ENCODE measurements at regions not wholly inside any gene's neighbourhood (a gene's known extent, or its start where the extent isn't known, plus 50 kb on each side); places are given as distances from the start of the nearest gene placed in this dataset.

GRCh38 chr7:49255054-49255453, 330.7 kb downstream of the CDC14C start:
- DNase-seq (ENCODE audit: low spot score) = no peak

- no peak for DNase-seq (ENCODE audit: low spot score)
Observed at GRCh38 chr7:49260538-49260937, 336.2 kb downstream of the CDC14C start.

DNA sequence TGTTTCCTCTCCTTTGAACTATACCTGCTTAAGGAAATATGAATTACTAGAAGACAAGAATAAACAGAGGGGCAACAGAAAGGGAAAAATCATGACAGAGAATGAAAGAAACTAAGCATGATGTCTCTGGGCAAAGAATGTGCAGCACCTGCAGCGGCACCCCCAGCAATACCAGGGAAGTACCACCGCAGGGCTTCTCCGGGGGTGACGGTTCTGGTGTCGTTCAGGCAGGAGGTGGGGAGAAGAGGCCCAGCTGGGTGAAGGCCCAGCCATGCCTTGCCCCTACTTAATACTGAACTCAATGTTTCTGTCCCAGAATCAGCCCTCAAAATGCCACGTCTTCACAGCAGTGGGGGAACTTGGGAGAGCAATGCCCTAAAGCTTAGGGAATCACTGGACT, 337.6 kb downstream of the CDC14C start:
- DNase-seq (ENCODE audit: low spot score) = no peak

GRCh38 chr7:49264530-49264929, 340.2 kb downstream of the CDC14C start:
- no peak for DNase-seq (ENCODE audit: low spot score)

- no peak for DNase-seq (ENCODE audit: low spot score)
Observed at GRCh38 chr7:49273897-49274296, 349.6 kb downstream of the CDC14C start.

DNA sequence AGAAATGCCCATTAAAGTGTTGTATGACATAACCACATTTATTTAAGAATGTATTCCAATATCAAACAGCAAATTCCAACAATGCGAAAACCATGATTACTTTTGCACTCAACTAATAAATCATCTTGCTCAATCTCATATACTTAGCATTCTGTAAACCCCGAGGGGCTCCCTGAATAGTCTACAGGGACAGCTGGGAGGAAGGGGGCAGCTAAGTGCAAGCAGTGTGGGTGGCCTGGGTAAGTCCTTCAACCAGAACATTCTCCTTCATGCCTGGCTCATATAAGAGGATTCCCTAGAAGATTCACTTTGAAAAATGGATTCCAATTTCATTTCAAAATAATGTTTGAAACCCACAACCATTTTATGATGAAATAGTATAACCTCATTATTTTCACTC, 355.5 kb downstream of the CDC14C start:
- no peak for DNase-seq (ENCODE audit: low spot score)

DNA sequence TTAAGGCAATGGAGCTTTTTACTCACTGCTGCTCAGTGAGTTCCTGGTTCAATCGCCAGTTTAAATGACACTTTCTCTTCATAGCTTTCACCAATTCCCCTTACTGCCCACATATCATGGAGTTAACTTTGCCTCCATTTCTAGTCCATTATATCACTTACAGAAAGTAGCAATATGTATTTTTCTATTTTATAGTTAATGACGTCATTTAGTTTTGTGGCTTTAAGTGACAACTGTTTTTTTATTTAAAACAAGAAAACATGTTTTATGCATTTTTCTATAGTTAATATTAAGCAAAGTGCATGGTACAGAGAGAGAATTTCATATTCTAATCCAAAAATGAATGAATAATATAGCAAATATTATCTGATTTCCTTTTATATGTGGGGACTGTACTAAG, 363.3 kb downstream of the CDC14C start:
- DNase-seq (ENCODE audit: low spot score) = no peak

DNA sequence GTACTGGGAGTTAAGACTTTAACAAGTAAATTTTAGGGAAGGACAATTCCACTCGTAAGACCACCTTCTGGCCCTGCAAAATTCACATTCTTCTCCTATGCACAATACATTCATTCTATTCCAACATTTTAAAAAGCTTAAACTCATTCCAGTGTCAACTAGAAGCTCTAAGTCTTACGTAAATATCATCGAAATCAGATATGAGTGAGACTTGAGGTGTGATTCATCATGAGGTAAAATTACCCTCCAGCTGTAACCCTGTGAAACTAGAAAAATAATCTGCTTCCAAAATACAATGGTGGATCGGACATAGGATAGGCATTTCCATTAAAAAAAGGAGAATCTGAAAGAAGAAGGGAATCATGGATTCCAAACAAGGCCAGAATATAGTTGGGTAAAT, 370.3 kb downstream of the CDC14C start:
- no peak for DNase-seq (ENCODE audit: low spot score)

DNA sequence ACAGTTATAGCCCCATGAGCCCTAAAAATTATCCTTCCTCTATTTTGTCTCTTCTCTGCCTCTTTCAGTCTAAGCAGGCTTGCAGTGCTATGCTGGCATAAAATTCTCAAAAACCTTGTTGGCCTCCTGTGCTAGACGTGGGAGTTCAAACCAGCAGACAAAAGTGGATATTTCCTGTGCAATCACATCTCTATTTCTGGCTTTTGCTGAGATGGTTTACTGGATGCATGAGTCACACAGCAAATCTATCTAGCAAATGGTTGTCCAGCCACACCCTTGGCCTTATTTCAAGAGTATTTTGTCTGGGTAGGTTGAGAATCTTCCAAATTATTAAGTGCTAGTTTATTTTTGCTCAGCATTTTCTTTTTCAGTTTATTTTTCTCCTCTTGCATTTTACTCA, 370.8 kb downstream of the CDC14C start:
- no peak for DNase-seq (ENCODE audit: low spot score)

DNA sequence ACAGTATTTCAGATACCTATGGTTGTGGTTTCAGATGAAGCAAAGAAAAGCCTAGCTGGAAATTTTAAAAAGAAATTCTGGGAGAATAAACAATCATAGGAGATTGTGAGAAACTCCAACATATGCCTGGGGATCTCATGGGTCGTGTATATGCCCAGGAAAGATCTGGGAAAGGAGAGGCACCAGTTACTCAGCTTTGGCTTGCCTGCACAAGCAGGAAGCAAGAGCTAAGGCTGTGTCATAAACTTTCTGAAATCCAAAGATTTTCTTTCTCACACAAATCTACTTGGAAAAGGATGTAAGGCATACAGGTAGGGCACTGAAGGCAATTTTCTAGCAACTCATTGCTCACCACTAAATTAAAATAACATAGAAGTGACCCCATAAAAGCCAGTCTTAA, 373.6 kb downstream of the CDC14C start:
- DNase-seq (ENCODE audit: low spot score) = no peak

DNA sequence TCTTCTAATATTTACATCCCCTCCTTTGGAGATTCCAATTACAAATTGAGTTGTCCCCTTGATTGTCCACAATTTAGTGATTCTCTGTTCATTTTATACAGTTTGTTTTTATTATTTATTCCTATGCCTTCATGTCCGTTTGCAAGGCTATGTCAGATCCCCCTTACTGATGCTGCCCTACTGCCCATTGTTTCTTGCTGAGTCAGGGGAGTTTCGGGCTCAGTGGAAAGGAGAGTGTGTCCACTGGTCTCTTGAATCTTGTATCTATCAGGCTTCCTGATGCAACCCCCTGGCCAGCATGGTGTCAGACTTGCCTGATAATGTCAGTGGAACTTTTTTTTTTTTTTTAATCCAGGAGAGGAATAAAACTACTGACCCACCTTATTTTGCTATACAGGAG, 384.4 kb downstream of the CDC14C start:
- no peak for DNase-seq (ENCODE audit: low spot score)

- no peak for DNase-seq (ENCODE audit: low spot score)
Observed at GRCh38 chr7:49320083-49320482, 395.7 kb downstream of the CDC14C start.

DNA sequence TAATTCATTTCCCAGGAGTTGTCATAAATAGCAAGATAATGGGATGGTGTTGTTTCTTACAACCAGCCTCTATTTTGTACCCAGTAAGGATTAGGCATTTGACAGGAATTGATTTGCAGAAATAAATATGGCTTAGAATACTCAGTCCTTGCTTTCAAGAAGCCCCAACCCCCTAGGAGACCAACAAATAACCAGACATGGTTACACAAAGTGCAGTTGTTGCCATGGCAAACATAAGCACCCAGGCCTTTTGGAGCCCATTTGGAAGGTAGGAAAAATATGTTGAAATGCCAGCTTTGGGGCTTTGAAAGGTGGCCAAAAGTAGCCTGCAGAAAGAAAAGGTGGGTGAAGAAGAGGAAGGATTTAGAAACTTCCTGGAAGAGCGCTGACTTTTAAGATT, 397.5 kb downstream of the CDC14C start:
- DNase-seq (ENCODE audit: low spot score) = no peak

DNA sequence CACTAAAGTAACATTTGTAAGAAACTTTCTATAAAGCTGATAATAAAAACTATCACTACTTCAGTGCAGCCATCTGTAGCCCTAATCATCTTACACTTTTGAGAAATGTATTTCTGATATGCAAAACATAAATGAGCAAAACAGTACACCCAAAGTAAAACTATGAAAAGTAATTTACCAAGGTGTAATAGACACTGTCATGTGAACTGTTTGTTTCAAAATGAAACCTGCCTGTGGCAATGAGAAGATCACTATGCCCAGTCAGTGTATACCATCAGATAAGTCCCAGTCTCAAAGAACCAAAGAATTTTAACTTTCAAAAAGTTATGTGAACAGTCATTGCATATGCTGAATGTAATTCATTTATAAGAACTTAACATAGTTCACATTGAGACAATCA, 398.1 kb downstream of the CDC14C start:
- no peak for DNase-seq (ENCODE audit: low spot score)

- no peak for DNase-seq (ENCODE audit: low spot score)
Observed at GRCh38 chr7:49324040-49324439, 399.7 kb downstream of the CDC14C start.

GRCh38 chr7:49324707-49325106, 400.4 kb downstream of the CDC14C start:
- DNase-seq (ENCODE audit: low spot score) = no peak

GRCh38 chr7:49325571-49325970, 401.2 kb downstream of the CDC14C start:
- no peak for DNase-seq (ENCODE audit: low spot score)

DNA sequence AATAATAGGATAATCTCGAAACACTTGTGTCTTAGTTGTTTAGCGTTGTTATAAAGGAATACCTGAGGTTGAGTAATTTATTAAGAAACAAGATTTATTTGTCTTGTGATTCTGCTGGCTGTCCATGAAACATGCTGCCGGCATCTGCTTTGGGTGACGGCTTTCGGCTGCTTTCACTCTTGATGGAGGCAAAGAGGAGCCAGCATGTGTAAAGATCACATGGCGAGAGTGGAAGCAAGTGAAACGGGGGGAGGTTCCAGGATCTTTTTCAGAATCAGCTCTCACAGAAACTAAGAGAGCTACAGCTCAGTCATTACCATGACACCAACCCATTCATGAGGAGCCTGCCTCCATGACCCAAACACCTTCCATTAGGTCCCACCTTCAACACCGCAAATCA, 402.8 kb downstream of the CDC14C start:
- DNase-seq (ENCODE audit: low spot score) = no peak

DNA sequence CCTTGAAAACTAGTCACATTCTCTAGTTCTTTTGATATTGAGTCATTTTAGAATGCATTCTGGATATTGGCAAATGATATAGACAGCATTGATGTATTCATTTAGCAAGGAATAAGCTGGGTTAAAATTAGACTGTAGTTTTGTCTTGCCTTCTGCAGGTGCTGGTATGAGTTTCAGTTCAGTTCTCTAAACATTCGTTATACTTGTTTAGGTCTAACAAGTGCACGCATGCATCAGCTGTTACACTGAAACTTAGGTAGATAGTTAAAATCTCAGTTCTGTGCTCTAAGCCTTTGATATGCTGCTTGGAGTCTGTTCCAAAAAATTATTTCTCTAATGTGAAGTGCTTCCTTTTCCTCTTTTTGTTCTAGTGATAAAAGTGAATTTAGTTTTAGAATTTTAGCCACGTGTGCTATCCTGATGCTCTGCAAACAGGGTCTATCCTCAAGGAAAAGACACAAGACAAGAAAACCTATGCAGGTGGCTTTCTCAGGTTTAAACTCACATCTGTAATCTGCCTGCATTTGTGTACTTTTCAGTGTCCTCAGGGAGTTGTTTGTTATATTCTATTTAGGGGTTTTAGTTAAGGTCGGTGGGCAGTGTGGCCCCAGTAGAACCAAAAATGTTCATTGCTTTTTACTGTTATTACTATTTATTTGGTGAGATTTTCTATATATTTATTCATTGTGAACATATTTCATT, 409.0 kb downstream of the CDC14C start:
- no peak for DNase-seq (ENCODE audit: low spot score)

DNA sequence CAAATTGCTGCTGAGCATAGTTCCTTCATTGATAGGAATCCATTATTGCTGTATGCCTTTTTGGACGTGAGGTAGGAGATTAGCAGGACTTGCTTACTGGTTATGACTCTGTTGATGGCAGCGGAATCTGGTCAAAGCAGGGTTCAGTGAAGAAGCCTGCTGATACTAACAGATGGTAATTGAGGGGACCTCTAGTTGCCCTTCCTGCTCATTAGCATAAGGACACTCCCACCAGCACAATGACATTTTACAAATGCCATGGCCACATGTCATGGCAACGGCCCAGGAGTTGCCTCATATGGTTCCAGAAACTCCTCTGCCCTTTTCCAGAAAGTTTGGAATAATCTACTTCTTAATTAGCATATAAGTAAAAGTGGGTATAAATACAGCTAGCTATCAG, 417.5 kb downstream of the CDC14C start:
- DNase-seq (ENCODE audit: low spot score) = peak; percentile 13

DNA sequence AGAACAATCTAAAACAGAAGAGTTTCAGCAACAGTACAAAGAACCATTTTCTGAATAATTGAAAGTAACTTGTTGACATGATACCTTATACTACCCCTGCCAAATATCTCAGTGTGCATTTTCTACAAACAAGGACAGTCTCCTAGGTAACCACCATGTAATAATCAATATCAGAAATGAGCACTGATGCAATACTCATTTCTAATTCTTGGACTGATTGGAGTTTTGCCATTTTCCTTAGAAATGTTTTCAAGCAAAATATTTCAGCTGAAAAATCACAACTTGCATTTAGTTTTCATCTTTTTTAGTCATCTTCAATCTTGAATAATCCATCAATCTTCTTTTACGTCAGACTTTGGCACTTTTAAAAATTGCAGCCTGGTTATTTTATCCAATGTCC, 420.2 kb downstream of the CDC14C start:
- DNase-seq (ENCODE audit: low spot score) = no peak

DNA sequence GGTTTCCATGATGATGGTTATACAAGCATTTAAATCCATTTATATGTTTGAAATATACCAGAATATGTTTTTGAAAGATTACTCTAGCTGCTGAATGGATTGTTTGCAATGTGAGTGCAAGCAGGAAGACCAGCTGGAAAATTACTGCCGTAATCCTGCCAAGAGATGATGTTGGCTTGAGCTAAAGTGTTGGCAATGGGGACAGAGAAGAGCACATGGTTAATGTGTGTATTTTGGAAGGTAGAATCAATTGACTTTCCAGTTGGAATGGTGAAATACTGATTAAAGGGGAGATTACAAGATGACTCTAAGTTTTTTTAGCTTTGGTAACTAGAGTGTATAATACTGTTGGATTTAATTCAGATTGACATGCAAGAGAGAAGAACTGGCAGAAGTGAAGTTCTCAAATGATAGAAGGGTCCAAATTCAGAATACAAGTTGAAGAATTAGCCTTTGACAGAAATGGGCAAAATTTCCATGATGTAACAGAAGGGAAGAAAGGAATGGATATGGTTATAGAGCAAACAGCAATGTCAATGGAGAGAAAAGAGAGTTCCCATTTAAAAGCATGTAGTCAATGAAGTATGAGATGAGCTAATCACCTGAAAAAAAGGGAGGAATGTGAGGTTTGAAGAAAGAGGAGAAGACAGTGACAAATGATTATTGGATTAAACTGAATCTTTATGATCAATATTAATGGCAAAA, 422.0 kb downstream of the CDC14C start:
- peak; percentile 96 for DNase-seq (ENCODE audit: low spot score)

DNA sequence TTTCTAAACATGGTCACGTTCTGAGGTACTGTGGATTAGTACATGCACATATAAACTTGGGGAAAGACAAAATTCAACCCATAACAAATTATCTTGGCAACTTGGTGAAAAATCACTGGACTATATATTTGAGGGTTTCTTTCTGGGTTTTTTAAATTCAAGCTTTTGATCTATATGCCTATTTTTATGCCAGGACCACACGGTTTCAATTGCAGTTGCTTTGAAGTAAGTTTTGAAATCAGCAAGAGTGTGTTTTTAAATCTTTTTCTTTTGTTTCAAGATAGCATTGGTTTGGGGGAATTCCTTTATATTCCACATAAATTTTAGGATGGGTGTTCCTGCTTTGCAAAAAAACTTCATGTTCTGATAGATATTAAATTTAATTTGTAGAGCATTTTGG, 406.4 kb upstream of the VWC2 start:
- DNase-seq (ENCODE audit: low spot score) = no peak

GRCh38 chr7:49371771-49372170, 401.7 kb upstream of the VWC2 start:
- no peak for DNase-seq (ENCODE audit: low spot score)

Measured in cerebellar cortex (tissue), 1 donor.